Sigmoid colon (tissue), 6 donors: ENCODE measurements at regions not wholly inside any gene's neighbourhood (a gene's known extent, or its start where the extent isn't known, plus 50 kb on each side); places are given as distances from the start of the nearest gene placed in this dataset.

Source experiments
- DNase-seq: peaks from one replicate; pipeline ENCODE4 v3.0.0-alpha.2; 2019
- H3K27ac ChIP-seq, 4 donors: fragments of 200-600 bp; sonication (generic); one replicate each; pipeline ENCODE4 v1.5.1; 2016 to 2019; ENCODE audit warnings: mild to moderate bottlenecking in 1 of 4
- H3K27me3 ChIP-seq, 3 donors: fragments of 200-600 bp; sonication (generic); one replicate each; pipeline ENCODE4 v1.5.1; 2019; ENCODE audit warnings: mild to moderate bottlenecking in 1 of 3
- H3K36me3 ChIP-seq, 4 donors: fragments of 200-600 bp; sonication (generic); one replicate each; pipeline ENCODE4 v1.5.1; 2016 to 2019
- H3K4me1 ChIP-seq, 4 donors: fragments of 200-600 bp; sonication (generic); one replicate each; pipeline ENCODE4 v1.5.1; 2017 to 2019
- H3K4me3 ChIP-seq, 4 donors: fragments of 200-600 bp; sonication (generic); one replicate each; pipeline ENCODE4 v1.5.1; 2017 to 2019; ENCODE audit warnings: mild to moderate bottlenecking in 2 of 4, moderate library complexity in 1 of 4
- H3K9me3 ChIP-seq, 4 donors: fragments of 200-600 bp in 3 of 4; sonication (generic) in 3 of 4; one replicate each; pipeline versions ENCODE4 v1.5.1 to v1.6.1; 2013 to 2019
- CTCF ChIP-seq, 4 experiments: fragments of 450-650 bp in 3 of 4; fragments of 200-600 bp in 1 of 4; IDR thresholded peaks; one replicate each; pipeline ENCODE4 v1.5.1; 2016 to 2019; ENCODE audit warnings: antibody characterized with exemption in 4 of 4, mild to moderate bottlenecking in 3 of 4, moderate library complexity in 2 of 4
- EP300 ChIP-seq, 4 donors: sonication (generic); formaldehyde crosslinking; IDR thresholded peaks; one replicate each; pipeline ENCODE4 v1.6.1; 2017; ENCODE audit warnings: antibody characterized with exemption in 4 of 4
- POLR2A ChIP-seq, 2 donors: fragments of 450-650 bp; IDR thresholded peaks; one replicate each; pipeline ENCODE4 v1.6.1; 2016; ENCODE audit warnings: antibody characterized with exemption in 2 of 2, mild to moderate bottlenecking in 2 of 2, moderate library complexity in 2 of 2
- POLR2AphosphoS5 ChIP-seq, 4 donors: sonication (generic); formaldehyde crosslinking; IDR thresholded peaks; one replicate each; pipeline ENCODE4 v1.6.1; 2017; ENCODE audit warnings: antibody characterized with exemption in 4 of 4
- WGBS, 2 donors: extraction: QIAGEN DNeasy Blood & Tissue Kit; methylation state at CpG; one replicate each; pipeline ENCODE4 v1.1.7; 2013; 5-methylcytosine and 5-hydroxymethylcytosine counted together
- intact Hi-C: fragments of 100-400 bp; cut with DNase I; formaldehyde crosslinking; loops from one replicate; pipeline ENCODE4 v1.15.1; 2023
- donor health status: healthy with polysubstance abuse.
- donor health status: healthy.

DNA sequence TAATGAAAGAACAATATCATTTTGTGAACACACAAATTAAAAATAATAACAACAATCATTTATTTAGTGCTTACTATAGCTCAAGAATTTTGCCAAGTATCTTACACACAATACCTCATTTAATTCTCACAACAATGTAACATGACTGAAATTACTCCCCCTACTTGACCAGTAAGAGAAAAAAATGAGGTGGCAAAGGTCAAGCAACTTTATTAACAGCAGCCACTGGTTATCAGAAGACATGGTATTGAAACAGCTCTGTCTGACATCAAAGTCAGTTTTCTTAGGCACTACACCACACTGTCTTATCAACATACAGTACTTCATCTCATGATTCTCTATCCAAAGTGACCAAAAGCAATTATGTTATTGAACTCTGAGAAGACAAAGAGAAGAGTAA is 389.4 kb downstream of the ZEB2 start:
- TF ChIP-seq POLR2AphosphoS5 (IDR thresholded peaks at IDR 0.05) (no peak), CTCF (IDR thresholded peaks at IDR 0.05) (no peak), POLR2A (IDR thresholded peaks at IDR 0.05) (no peak), EP300 (IDR thresholded peaks at IDR 0.05) (no peak)
- no peak overlapping the region for H3K27ac ChIP-seq
- H3K4me1 ChIP-seq, result no peaks in the 10 kb centered on the region
- H3K4me3 ChIP-seq, result no peak overlapping the region
- intact Hi-C loops, result no loop called here
- no peaks in the 10 kb centered on the region for H3K9me3 ChIP-seq
- no peaks in the 10 kb centered on the region for H3K27me3 ChIP-seq
- no peaks in the 10 kb centered on the region for H3K36me3 ChIP-seq
- DNase-seq, result no peak

DNA sequence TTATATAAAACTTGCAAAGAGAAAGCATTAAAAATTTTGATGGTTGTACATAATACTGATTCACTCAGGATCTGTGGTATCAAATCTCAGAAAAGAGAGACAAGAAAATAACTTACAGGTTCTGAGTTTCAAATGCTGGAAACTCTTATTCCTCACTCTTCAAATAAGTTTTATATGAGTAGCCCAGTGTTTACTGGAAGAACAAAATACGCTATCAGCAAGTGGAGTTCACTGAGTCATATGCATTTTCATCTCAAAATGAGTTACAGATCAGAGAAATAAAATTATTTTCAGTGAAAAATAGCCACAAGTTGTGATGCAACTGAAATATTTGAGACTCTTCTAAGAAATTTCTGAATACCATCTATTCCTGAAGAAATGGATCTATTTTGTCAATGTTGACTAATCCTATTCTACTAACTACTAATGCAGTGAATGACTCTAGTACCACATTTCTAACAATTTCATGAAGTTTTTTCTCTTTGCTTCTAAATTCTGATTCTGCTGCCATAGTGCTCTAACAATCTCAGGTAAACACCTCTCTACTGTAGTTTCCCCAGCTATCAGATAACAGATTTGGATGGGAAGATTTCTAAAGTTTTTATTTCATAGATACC is 391.7 kb downstream of the ZEB2 start:
- no peak for TF ChIP-seq POLR2A (IDR thresholded peaks at IDR 0.05)
- TF ChIP-seq EP300 (IDR thresholded peaks at IDR 0.05), result no peak
- Histone ChIP-seq H3K9me3 (no peaks in the 10 kb centered on the region), H3K36me3 (no peaks in the 10 kb centered on the region), H3K27me3 (no peaks in the 10 kb centered on the region), H3K4me1 (no peaks in the 10 kb centered on the region), H3K27ac (no peak overlapping the region), H3K4me3 (no peak overlapping the region)
- no peak for DNase-seq
- intact Hi-C loops, result no loop called here
- WGBS, 2 donors, result 94 to 95% methylated on average over 1 of the region's 1 CpG

- 97% methylated on average over 2 of the region's 2 CpGs for WGBS, 2 donors
- no peaks in the 10 kb centered on the region for H3K9me3 ChIP-seq
- no peak for DNase-seq
- H3K27ac ChIP-seq, result no peak overlapping the region
- no peak for TF ChIP-seq EP300 (IDR thresholded peaks at IDR 0.05)
- no peak for TF ChIP-seq POLR2AphosphoS5 (IDR thresholded peaks at IDR 0.05)
- no peak for TF ChIP-seq CTCF (IDR thresholded peaks at IDR 0.05)
- TF ChIP-seq POLR2A (IDR thresholded peaks at IDR 0.05), result no peak
- no peaks in the 10 kb centered on the region for H3K27me3 ChIP-seq
- H3K36me3 ChIP-seq, result no peaks in the 10 kb centered on the region
- no peak overlapping the region for H3K4me3 ChIP-seq
- intact Hi-C loops, result no loop called here
- no peaks in the 10 kb centered on the region for H3K4me1 ChIP-seq
Measured at GRCh38 chr2:144127693-144128092, 392.2 kb downstream of the ZEB2 start.

GRCh38 chr2:144126302-144126701 is 393.6 kb downstream of the ZEB2 start:
- H3K4me3 ChIP-seq, result no peak overlapping the region
- no peak for TF ChIP-seq EP300 (IDR thresholded peaks at IDR 0.05)
- TF ChIP-seq CTCF (IDR thresholded peaks at IDR 0.05), result no peak
- no peak for TF ChIP-seq POLR2A (IDR thresholded peaks at IDR 0.05)
- TF ChIP-seq POLR2AphosphoS5 (IDR thresholded peaks at IDR 0.05), result no peak
- H3K36me3 ChIP-seq, result no peaks in the 10 kb centered on the region
- intact Hi-C loops, result no loop called here
- H3K4me1 ChIP-seq, result no peaks in the 10 kb centered on the region
- no peak for DNase-seq
- H3K27me3 ChIP-seq, result no peaks in the 10 kb centered on the region
- WGBS, 2 donors, result 93 to 97% methylated on average over 1 of the region's 1 CpG
- no peaks in the 10 kb centered on the region for H3K9me3 ChIP-seq
- no peak overlapping the region for H3K27ac ChIP-seq

GRCh38 chr2:144125751-144126150 is 394.2 kb downstream of the ZEB2 start:
- Histone ChIP-seq H3K27me3 (no peaks in the 10 kb centered on the region), H3K9me3 (no peaks in the 10 kb centered on the region), H3K4me1 (no peaks in the 10 kb centered on the region), H3K36me3 (no peaks in the 10 kb centered on the region), H3K4me3 (no peak overlapping the region), H3K27ac (no peak overlapping the region)
- TF ChIP-seq EP300 (IDR thresholded peaks at IDR 0.05), result no peak
- no peak for DNase-seq
- intact Hi-C loops, result no loop called here
- WGBS, 2 donors, result 91 to 93% methylated on average over 2 of the region's 2 CpGs

- no peak overlapping the region for H3K4me3 ChIP-seq
- H3K27me3 ChIP-seq, result no peaks in the 10 kb centered on the region
- 93 to 96% methylated on average over 4 of the region's 4 CpGs for WGBS, 2 donors
- no peaks in the 10 kb centered on the region for H3K36me3 ChIP-seq
- H3K9me3 ChIP-seq, result no peaks in the 10 kb centered on the region
- DNase-seq, result no peak
- H3K27ac ChIP-seq, result no peak overlapping the region
- TF ChIP-seq EP300 (IDR thresholded peaks at IDR 0.05) (no peak), POLR2AphosphoS5 (IDR thresholded peaks at IDR 0.05) (no peak), POLR2A (IDR thresholded peaks at IDR 0.05) (no peak), CTCF (IDR thresholded peaks at IDR 0.05) (no peak)
- intact Hi-C loops, result no loop called here
- H3K4me1 ChIP-seq, result no peaks in the 10 kb centered on the region
Measured at GRCh38 chr2:144124882-144125281, 395.0 kb downstream of the ZEB2 start.
